MM.1S (cell line): ENCODE measurements at regions not wholly inside any gene's neighbourhood (a gene's known extent, or its start where the extent isn't known, plus 50 kb on each side); places are given as distances from the start of the nearest gene placed in this dataset.

ENCODE experiments used
- DNase-seq: peaks from one replicate; pipeline ENCODE4 v3.0.0-alpha.2; 2015
- H2AFZ ChIP-seq: fragments of 300-600 bp; sonication (generic); 2 replicates; pipeline ENCODE4 v1.6.0; 2016; ENCODE audit warnings: antibody characterized with exemption, low read length
- H3F3A ChIP-seq: fragments of 300-600 bp; sonication (generic); 2 replicates; pipeline ENCODE4 v1.6.1; 2016; ENCODE audit warnings: mild to moderate bottlenecking, antibody characterized with exemption, low read length, moderate library complexity, mixed read lengths; ENCODE audit not compliant: insufficient read depth
- H3K27ac ChIP-seq: fragments of 300-600 bp; sonication (generic); 2 replicates; pipeline ENCODE4 v1.5.1; 2016; ENCODE audit warnings: mild to moderate bottlenecking, low read length
- H3K27me3 ChIP-seq: fragments of 300-600 bp; sonication (generic); replicated peaks from 2 replicates; pipeline ENCODE4 v1.6.0; 2016; ENCODE audit warnings: low read length; ENCODE audit not compliant: insufficient read depth
- H3K36me3 ChIP-seq: fragments of 300-600 bp; sonication (generic); replicated peaks from 2 replicates; pipeline ENCODE4 v1.6.1; 2016; ENCODE audit warnings: mild to moderate bottlenecking, low read length, mixed read lengths; ENCODE audit not compliant: insufficient read depth
- H3K4me1 ChIP-seq: fragments of 300-600 bp; sonication (generic); 2 replicates; pipeline ENCODE4 v1.6.1; 2016; ENCODE audit warnings: low read length, mixed read lengths
- H3K4me2 ChIP-seq: fragments of 300-600 bp; sonication (generic); 2 replicates; pipeline ENCODE4 v1.6.0; 2016; ENCODE audit warnings: low read depth, low read length
- H3K4me3 ChIP-seq: fragments of 300-600 bp; sonication (generic); 2 replicates; pipeline ENCODE4 v1.5.1; 2016; ENCODE audit warnings: low read length, mixed read lengths
- H3K79me2 ChIP-seq: fragments of 300-600 bp; sonication (generic); 2 replicates; pipeline ENCODE4 v1.6.1; 2016; ENCODE audit warnings: mixed run types, low read length, mixed read lengths
- H3K9ac ChIP-seq: fragments of 300-600 bp; sonication (generic); 2 replicates; pipeline ENCODE4 v1.6.1; 2016; ENCODE audit warnings: low read length, mixed read lengths
- H3K9me2 ChIP-seq: fragments of 300-600 bp; sonication (generic); replicated peaks from 2 replicates; pipeline ENCODE4 v1.6.1; 2016; ENCODE audit warnings: mild to moderate bottlenecking, low read length, mixed read lengths; ENCODE audit not compliant: insufficient read depth
- H3K9me3 ChIP-seq: fragments of 300-600 bp; sonication (generic); replicated peaks from 2 replicates; pipeline ENCODE4 v1.6.1; 2016; ENCODE audit warnings: mild to moderate bottlenecking, low read length, mixed read lengths; ENCODE audit not compliant: insufficient read depth
- H4K20me1 ChIP-seq: fragments of 300-600 bp; sonication (generic); 2 replicates; pipeline ENCODE4 v1.6.1; 2016; ENCODE audit warnings: mild to moderate bottlenecking, low read length, moderate library complexity, mixed read lengths; ENCODE audit not compliant: insufficient read depth
- CTCF ChIP-seq: fragments of 300-600 bp; sonication (generic); IDR thresholded peaks from 2 replicates; pipeline ENCODE4 v1.5.1; 2016; ENCODE audit warnings: antibody characterized with exemption, low read length, mixed read lengths
- EZH2 ChIP-seq: fragments of 300-600 bp; sonication (generic); optimal IDR thresholded peaks from 2 replicates; pipeline ENCODE3; 2017; ENCODE audit warnings: low read depth, mild to moderate bottlenecking, antibody characterized with exemption, low read length, mixed read lengths
- EZH2phosphoT487 ChIP-seq: fragments of 300-600 bp; sonication (generic); IDR thresholded peaks from 2 replicates; pipeline ENCODE4 v1.6.1; 2018; ENCODE audit warnings: antibody characterized with exemption, low read length

- no peak overlapping the region for H2AFZ ChIP-seq
These were observed 158.9 kb downstream of the MRPL14 start for GRCh38 chr6:43968110-43968965.

GRCh38 chr6:43967719-43968091 is 159.5 kb downstream of the MRPL14 start:
- TF ChIP-seq CTCF (no peak), EZH2 (no peak), EZH2phosphoT487 (no peak)
- Histone ChIP-seq H3K9ac (no peak overlapping the region), H3K4me3 (no peak overlapping the region), H3K4me1 (no peaks in the 10 kb centered on the region), H3K79me2 (no peaks in the 10 kb centered on the region), H3K9me3 (no peaks in the 10 kb centered on the region), H3K4me2 (no peak overlapping the region), H4K20me1 (no peaks in the 10 kb centered on the region), H3K36me3 (no peaks in the 10 kb centered on the region), H2AFZ (no peak overlapping the region), H3K9me2 (no peaks in the 10 kb centered on the region), H3K27ac (no peak overlapping the region), H3K27me3 (no peaks in the 10 kb centered on the region), H3F3A (no peaks in the 10 kb centered on the region)
- DNase-seq: no peak

More at GRCh38 chr6:43968110-43968965, 158.9 kb downstream of the MRPL14 start:
- no peak overlapping the region for H3K4me2 ChIP-seq
- no peaks in the 10 kb centered on the region for H4K20me1 ChIP-seq
- H3K9me2 ChIP-seq: no peaks in the 10 kb centered on the region
- no peaks in the 10 kb centered on the region for H3K79me2 ChIP-seq
- TF ChIP-seq EZH2phosphoT487 (no peak), EZH2 (no peak), CTCF (no peak)
- DNase-seq: no peak
- H3K4me3 ChIP-seq: no peak overlapping the region
- H3K27ac ChIP-seq: no peak overlapping the region
- no peaks in the 10 kb centered on the region for H3K9me3 ChIP-seq
- no peaks in the 10 kb centered on the region for H3K4me1 ChIP-seq
- H3K9ac ChIP-seq: no peak overlapping the region
- no peaks in the 10 kb centered on the region for H3K36me3 ChIP-seq
- no peaks in the 10 kb centered on the region for H3F3A ChIP-seq
- H3K27me3 ChIP-seq: no peaks in the 10 kb centered on the region

- Histone ChIP-seq H3K9me3 (no peaks in the 10 kb centered on the region), H3F3A (no peaks in the 10 kb centered on the region), H3K27ac (no peak overlapping the region), H4K20me1 (no peaks in the 10 kb centered on the region), H3K4me2 (no peak overlapping the region), H3K27me3 (no peaks in the 10 kb centered on the region), H3K4me3 (no peak overlapping the region), H2AFZ (no peak overlapping the region), H3K9ac (no peak overlapping the region), H3K9me2 (no peaks in the 10 kb centered on the region), H3K79me2 (no peaks in the 10 kb centered on the region), H3K36me3 (no peaks in the 10 kb centered on the region), H3K4me1 (no peaks in the 10 kb centered on the region)
- DNase-seq: no peak
- TF ChIP-seq EZH2phosphoT487: no peak
- TF ChIP-seq CTCF: no peak
- no peak for TF ChIP-seq EZH2
These were observed 160.2 kb downstream of the MRPL14 start for GRCh38 chr6:43966853-43967718.
